ENCODE measurements at regions not wholly inside any gene's neighbourhood (a gene's known extent, or its start where the extent isn't known, plus 50 kb on each side); places are given as distances from the start of the nearest gene placed in this dataset.
A peak's percentile ranks its signal among the peaks of the same experiment; 100 is the strongest.

- peak; percentile 66 for TF ChIP-seq CTCF (IDR thresholded peaks at IDR 0.05; ENCODE audit: borderline replicate concordance, insufficient read depth, low read depth, low read length)
- H3K4me3 ChIP-seq (ENCODE audit: low read depth, low read length), result no peak overlapping the region
Observed at GRCh38 chr4:23135792-23136645, 443.3 kb downstream of the GBA3 start.

- TF ChIP-seq CTCF (IDR thresholded peaks at IDR 0.05; ENCODE audit: borderline replicate concordance, insufficient read depth, low read depth, low read length), result no peak
Observed at GRCh38 chr4:23134331-23134730, 441.6 kb downstream of the GBA3 start.

GRCh38 chr4:23130845-23131244 is 438.1 kb downstream of the GBA3 start:
- no peak for TF ChIP-seq CTCF (IDR thresholded peaks at IDR 0.05; ENCODE audit: borderline replicate concordance, insufficient read depth, low read depth, low read length)
- H3K4me3 ChIP-seq (ENCODE audit: low read depth, low read length), result no peak overlapping the region

More at GRCh38 chr4:23134331-23134730, 441.6 kb downstream of the GBA3 start:
- H3K4me3 ChIP-seq (ENCODE audit: low read depth, low read length), result no peak overlapping the region

DNA sequence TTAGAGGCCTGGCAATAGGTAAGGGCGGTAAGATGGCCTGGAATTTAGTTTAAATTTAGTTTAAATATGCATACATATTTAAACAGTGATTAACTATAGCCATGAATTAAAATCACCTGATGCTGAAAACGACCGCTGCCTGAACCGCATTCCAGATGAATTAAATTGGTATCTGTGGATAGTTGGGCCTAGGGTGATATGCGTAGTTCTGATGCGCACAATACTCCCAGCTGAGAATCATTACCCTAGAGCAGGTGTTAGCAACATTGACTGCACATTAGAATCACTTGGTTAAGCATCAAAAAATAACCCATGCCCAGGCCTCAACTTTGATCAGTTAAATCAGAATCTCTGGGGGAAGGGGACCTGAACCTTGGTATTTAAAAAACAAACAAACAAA is 432.4 kb downstream of the GBA3 start:
- TF ChIP-seq CTCF (IDR thresholded peaks at IDR 0.05; ENCODE audit: borderline replicate concordance, insufficient read depth, low read depth, low read length), result no peak
- no peak overlapping the region for H3K4me3 ChIP-seq (ENCODE audit: low read depth, low read length)

- TF ChIP-seq CTCF (IDR thresholded peaks at IDR 0.05; ENCODE audit: borderline replicate concordance, insufficient read depth, low read depth, low read length), result no peak
- no peak overlapping the region for H3K4me3 ChIP-seq (ENCODE audit: low read depth, low read length)
Observed at GRCh38 chr4:23122666-23123400, 430.1 kb downstream of the GBA3 start.

- no peak overlapping the region for H3K4me3 ChIP-seq (ENCODE audit: low read depth, low read length)
- TF ChIP-seq CTCF (IDR thresholded peaks at IDR 0.05; ENCODE audit: borderline replicate concordance, insufficient read depth, low read depth, low read length), result no peak
Observed at GRCh38 chr4:23120374-23120773, 427.6 kb downstream of the GBA3 start.
